ENCODE measurements at regions not wholly inside any gene's neighbourhood (a gene's known extent, or its start where the extent isn't known, plus 50 kb on each side); places are given as distances from the start of the nearest gene placed in this dataset.

DNA sequence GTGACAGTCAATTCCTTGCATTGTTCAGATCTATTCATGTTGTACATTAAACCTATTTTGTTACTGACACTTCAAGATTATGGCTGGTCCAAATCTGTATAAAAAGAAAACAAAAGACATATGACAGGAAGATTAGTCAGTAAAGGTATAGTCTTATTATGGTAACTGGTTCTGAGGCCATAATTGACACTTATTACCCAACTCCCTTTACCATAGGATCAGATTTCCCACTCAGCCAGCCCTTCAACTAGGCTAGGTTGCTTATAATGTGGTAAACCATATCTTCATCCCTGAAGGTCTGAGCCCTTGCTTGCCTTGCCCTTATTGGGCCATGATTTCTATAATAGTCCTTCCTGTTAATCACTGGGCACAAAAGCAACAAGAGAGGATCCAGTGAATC, 289.6 kb downstream of the CXXC4 start:
- no peak for TF ChIP-seq EZH2 (IDR thresholded peaks at IDR 0.05; ENCODE audit: low read length)
- TF ChIP-seq, protein P1, sequence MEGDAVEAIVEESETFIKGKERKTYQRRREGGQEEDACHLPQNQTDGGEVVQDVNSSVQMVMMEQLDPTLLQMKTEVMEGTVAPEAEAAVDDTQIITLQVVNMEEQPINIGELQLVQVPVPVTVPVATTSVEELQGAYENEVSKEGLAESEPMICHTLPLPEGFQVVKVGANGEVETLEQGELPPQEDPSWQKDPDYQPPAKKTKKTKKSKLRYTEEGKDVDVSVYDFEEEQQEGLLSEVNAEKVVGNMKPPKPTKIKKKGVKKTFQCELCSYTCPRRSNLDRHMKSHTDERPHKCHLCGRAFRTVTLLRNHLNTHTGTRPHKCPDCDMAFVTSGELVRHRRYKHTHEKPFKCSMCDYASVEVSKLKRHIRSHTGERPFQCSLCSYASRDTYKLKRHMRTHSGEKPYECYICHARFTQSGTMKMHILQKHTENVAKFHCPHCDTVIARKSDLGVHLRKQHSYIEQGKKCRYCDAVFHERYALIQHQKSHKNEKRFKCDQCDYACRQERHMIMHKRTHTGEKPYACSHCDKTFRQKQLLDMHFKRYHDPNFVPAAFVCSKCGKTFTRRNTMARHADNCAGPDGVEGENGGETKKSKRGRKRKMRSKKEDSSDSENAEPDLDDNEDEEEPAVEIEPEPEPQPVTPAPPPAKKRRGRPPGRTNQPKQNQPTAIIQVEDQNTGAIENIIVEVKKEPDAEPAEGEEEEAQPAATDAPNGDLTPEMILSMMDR (optimal IDR thresholded peaks at IDR 0.05 in 1 of 3, IDR thresholded peaks at IDR 0.05 in 1 of 3, conservative IDR thresholded peaks at IDR 0.05 in 1 of 3; ENCODE audit: extremely low read depth in 1 of 3, insufficient read depth in 2 of 3, low read length in 3 of 3) = no peak
